Keratinocyte (primary cell): ENCODE measurements at regions not wholly inside any gene's neighbourhood (a gene's known extent, or its start where the extent isn't known, plus 50 kb on each side); places are given as distances from the start of the nearest gene placed in this dataset.

Experiments used
- DNase-seq: peaks from one replicate; pipeline ENCODE4 v3.0.0-alpha.2; 2011; ENCODE audit warnings: low read depth, missing footprints, low spot score
- FAIRE-seq: peaks from 2 replicates; lab custom pipeline; 2011; peaks lifted over from hg19 to GRCh38; lab: Jason Lieb, UNC
- H2AFZ ChIP-seq: 2 replicates; pipeline ENCODE4 v1.6.0; 2012; ENCODE audit warnings: low read length, control low read depth, inconsistent platforms; ENCODE audit not compliant: control insufficient read depth
- H3K27ac ChIP-seq: 2 replicates; pipeline ENCODE4 v1.5.1; 2011; ENCODE audit warnings: low read length; ENCODE audit not compliant: control insufficient read depth, insufficient read depth
- H3K27me3 ChIP-seq: 3 replicates; pipeline ENCODE4 v1.6.0; 2011; ENCODE audit warnings: low read length; ENCODE audit not compliant: control insufficient read depth, insufficient read depth; ENCODE audit errors: extremely low read depth
- H3K36me3 ChIP-seq, 2 experiments: 2 replicates in 1 of 2; 3 replicates in 1 of 2; pipeline ENCODE4 v1.5.1; 2011; ENCODE audit warnings: low read length in 2 of 2, mild to moderate bottlenecking in 1 of 2; ENCODE audit not compliant: control insufficient read depth in 2 of 2, insufficient read depth in 2 of 2; ENCODE audit errors: extremely low read depth in 1 of 2
- H3K4me1 ChIP-seq: 3 replicates; pipeline ENCODE4 v1.5.1; 2011; ENCODE audit warnings: low read length; ENCODE audit not compliant: control insufficient read depth, insufficient read depth; ENCODE audit errors: extremely low read depth
- H3K4me2 ChIP-seq: 3 replicates; pipeline ENCODE4 v1.6.0; 2011; ENCODE audit warnings: low read depth, low read length; ENCODE audit not compliant: control insufficient read depth, insufficient read depth; ENCODE audit errors: extremely low read depth
- H3K4me3 ChIP-seq, 3 experiments: fragments of 200-600 bp in 1 of 3; sonication (generic) in 1 of 3; 2 replicates in 2 of 3; 3 replicates in 1 of 3; pipeline ENCODE4 v1.5.1; 2011 to 2016; ENCODE audit warnings: low read length in 3 of 3, mild to moderate bottlenecking in 3 of 3, control low read depth in 2 of 3, inconsistent platforms in 1 of 3, low read depth in 1 of 3, mixed read lengths in 1 of 3, mixed run types in 1 of 3, moderate library complexity in 1 of 3; ENCODE audit not compliant: control insufficient read depth in 2 of 3, insufficient read depth in 2 of 3; ENCODE audit errors: extremely low read depth in 1 of 3
- H3K79me2 ChIP-seq: 2 replicates; pipeline ENCODE4 v1.6.0; 2012; ENCODE audit warnings: low read length; ENCODE audit not compliant: control insufficient read depth, insufficient read depth
- H3K9ac ChIP-seq: 3 replicates; pipeline ENCODE4 v1.6.0; 2011; ENCODE audit warnings: low read length; ENCODE audit not compliant: control insufficient read depth, insufficient read depth; ENCODE audit errors: extremely low read depth
- H3K9me1 ChIP-seq: 3 replicates; pipeline ENCODE4 v1.6.0; 2011; ENCODE audit warnings: low read length; ENCODE audit not compliant: control insufficient read depth, insufficient read depth; ENCODE audit errors: extremely low read depth
- H3K9me3 ChIP-seq: 2 replicates; pipeline ENCODE4 v1.5.1; 2012; ENCODE audit warnings: low read depth, low read length; ENCODE audit not compliant: control insufficient read depth
- H4K20me1 ChIP-seq: 3 replicates; pipeline ENCODE4 v1.6.0; 2011; ENCODE audit warnings: low read length; ENCODE audit not compliant: control insufficient read depth, insufficient read depth; ENCODE audit errors: extremely low read depth
- EZH2 ChIP-seq: IDR thresholded peaks from one replicate; pipeline ENCODE4 v1.6.1; 2012; ENCODE audit warnings: inconsistent platforms, mild to moderate bottlenecking, low read length, moderate library complexity
- dilution Hi-C: fragments of 300-500 bp; cut with MboI; formaldehyde crosslinking; loops from one replicate; pipeline ENCODE4 v1.7.0; 2020; ENCODE audit warnings: low sequenced_read_pairs; ENCODE audit not compliant: extremely low pct_ligation_motif_present
- TF ChIP-seq, protein P1 (sequence below), 3 experiments: IDR thresholded peaks in 1 of 3; conservative IDR thresholded peaks in 1 of 3; optimal IDR thresholded peaks in 1 of 3; 2 replicates in 2 of 3; 3 replicates in 1 of 3; pipeline versions ENCODE3 to v1.5.1; 2011; ENCODE audit warnings: low read length in 3 of 3, mild to moderate bottlenecking in 3 of 3, moderate library complexity in 2 of 3, control low read depth in 1 of 3, inconsistent platforms in 1 of 3; ENCODE audit not compliant: insufficient read depth in 2 of 3; ENCODE audit errors: extremely low read depth in 1 of 3

GRCh38 chr2:41242001-41242331, 790.1 kb upstream of the SLC8A1 start:
- no peak for DNase-seq
- no peaks in the 10 kb centered on the region for H3K9me1 ChIP-seq
- H3K4me3 ChIP-seq = no peak overlapping the region
- no peak for FAIRE-seq
- H3K4me2 ChIP-seq = no peak overlapping the region
- no peak for TF ChIP-seq EZH2
- TF ChIP-seq, protein P1, sequence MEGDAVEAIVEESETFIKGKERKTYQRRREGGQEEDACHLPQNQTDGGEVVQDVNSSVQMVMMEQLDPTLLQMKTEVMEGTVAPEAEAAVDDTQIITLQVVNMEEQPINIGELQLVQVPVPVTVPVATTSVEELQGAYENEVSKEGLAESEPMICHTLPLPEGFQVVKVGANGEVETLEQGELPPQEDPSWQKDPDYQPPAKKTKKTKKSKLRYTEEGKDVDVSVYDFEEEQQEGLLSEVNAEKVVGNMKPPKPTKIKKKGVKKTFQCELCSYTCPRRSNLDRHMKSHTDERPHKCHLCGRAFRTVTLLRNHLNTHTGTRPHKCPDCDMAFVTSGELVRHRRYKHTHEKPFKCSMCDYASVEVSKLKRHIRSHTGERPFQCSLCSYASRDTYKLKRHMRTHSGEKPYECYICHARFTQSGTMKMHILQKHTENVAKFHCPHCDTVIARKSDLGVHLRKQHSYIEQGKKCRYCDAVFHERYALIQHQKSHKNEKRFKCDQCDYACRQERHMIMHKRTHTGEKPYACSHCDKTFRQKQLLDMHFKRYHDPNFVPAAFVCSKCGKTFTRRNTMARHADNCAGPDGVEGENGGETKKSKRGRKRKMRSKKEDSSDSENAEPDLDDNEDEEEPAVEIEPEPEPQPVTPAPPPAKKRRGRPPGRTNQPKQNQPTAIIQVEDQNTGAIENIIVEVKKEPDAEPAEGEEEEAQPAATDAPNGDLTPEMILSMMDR (optimal IDR thresholded peaks at IDR 0.05 in 1 of 3, IDR thresholded peaks at IDR 0.05 in 1 of 3, conservative IDR thresholded peaks at IDR 0.05 in 1 of 3; ENCODE audit: extremely low read depth in 1 of 3, insufficient read depth in 2 of 3, low read length in 3 of 3) = no peak
- no peaks in the 10 kb centered on the region for H4K20me1 ChIP-seq
- dilution Hi-C loops = no loop called here
- no peaks in the 10 kb centered on the region for H3K79me2 ChIP-seq
- no peak overlapping the region for H3K27ac ChIP-seq
- H3K36me3 ChIP-seq = no peaks in the 10 kb centered on the region
- no peaks in the 10 kb centered on the region for H3K9me3 ChIP-seq
- H3K4me1 ChIP-seq = no peaks in the 10 kb centered on the region
- no peak overlapping the region for H3K9ac ChIP-seq
- H3K27me3 ChIP-seq = no peaks in the 10 kb centered on the region
- H2AFZ ChIP-seq = no peak overlapping the region

DNA sequence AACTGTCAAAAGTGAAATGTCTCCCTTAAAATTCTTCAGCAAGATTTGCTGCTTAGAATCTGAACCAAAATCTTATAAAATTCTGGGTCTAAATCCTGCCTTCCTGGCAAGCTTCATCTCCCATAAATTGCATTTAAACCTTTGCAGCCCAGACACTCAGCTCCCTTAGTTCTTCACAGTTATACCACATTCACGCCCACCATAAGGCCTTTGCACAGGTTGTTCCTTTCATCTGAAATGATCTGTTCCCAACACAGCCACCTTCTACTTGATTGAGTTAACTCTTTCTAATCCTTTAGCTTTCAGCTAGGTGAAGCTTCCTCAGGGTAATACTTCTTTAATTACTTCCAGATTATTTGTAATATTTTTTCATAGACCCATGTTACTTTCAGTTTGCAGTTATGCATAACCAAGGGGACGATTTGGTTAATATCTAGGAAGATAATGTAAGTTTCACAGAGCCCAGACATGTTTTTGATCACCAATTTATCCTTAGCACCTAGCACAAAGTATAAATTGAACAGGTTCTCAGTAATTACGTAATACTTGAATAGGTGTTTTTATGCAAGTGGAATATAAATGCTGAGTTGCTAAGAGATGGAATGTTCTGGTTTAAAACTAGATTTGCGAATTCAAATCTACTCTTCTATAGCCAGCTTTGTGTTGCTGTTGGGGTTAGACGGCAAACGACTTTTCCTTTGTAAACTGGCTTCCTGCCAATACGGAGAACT, 779.7 kb upstream of the PKDCC start:
- DNase-seq = no peak
- Histone ChIP-seq H4K20me1 (no peaks in the 10 kb centered on the region), H3K4me3 (no peak overlapping the region), H3K27me3 (no peaks in the 10 kb centered on the region), H3K4me1 (no peaks in the 10 kb centered on the region), H3K79me2 (no peaks in the 10 kb centered on the region), H2AFZ (no peak overlapping the region), H3K36me3 (no peaks in the 10 kb centered on the region), H3K27ac (no peak overlapping the region), H3K9ac (no peak overlapping the region), H3K9me3 (no peaks in the 10 kb centered on the region), H3K9me1 (no peaks in the 10 kb centered on the region), H3K4me2 (no peak overlapping the region)
- TF ChIP-seq, protein P1 (optimal IDR thresholded peaks at IDR 0.05 in 1 of 3, IDR thresholded peaks at IDR 0.05 in 1 of 3, conservative IDR thresholded peaks at IDR 0.05 in 1 of 3; ENCODE audit: extremely low read depth in 1 of 3, insufficient read depth in 2 of 3, low read length in 3 of 3) = no peak
- no peak for TF ChIP-seq EZH2
- dilution Hi-C loops = no loop called here
- no peak for FAIRE-seq
